Activated CD4-positive, alpha-beta memory T cell treated with anti-CD3 and anti-CD28 coated beads for 36 hours (primary cell): ENCODE measurements at regions not wholly inside any gene's neighbourhood (a gene's known extent, or its start where the extent isn't known, plus 50 kb on each side); places are given as distances from the start of the nearest gene placed in this dataset.

Experiments used
- CTCF ChIA-PET: fragments of 350-600 bp; sonication (Branson Sonifier 250); formaldehyde crosslinking; loops from one replicate; lab custom pipeline; 2021; ENCODE audit warnings: antibody characterized with exemption, inconsistent platforms; lab: Charles Lee
- POLR2A ChIA-PET: fragments of 350-600 bp; sonication (Branson Sonifier 250); formaldehyde crosslinking; loops from one replicate; lab custom pipeline; 2021; ENCODE audit warnings: antibody characterized with exemption; lab: Charles Lee
- DNase-seq: peaks from one replicate; pipeline ENCODE4 v3.0.0-alpha.2; 2020
- H3K27ac Mint-ChIP-seq: one replicate; pipeline ENCODE4 v1.8.0; 2021; ENCODE audit warnings: mixed read lengths
- H3K27me3 Mint-ChIP-seq: one replicate; pipeline ENCODE4 v1.8.0; 2021; ENCODE audit warnings: mixed read lengths
- H3K36me3 Mint-ChIP-seq: one replicate; pipeline ENCODE4 v1.8.0; 2021; ENCODE audit warnings: mixed read lengths
- H3K4me1 Mint-ChIP-seq: one replicate; pipeline ENCODE4 v1.8.0; 2021; ENCODE audit warnings: low read depth, mixed read lengths
- H3K4me3 Mint-ChIP-seq: one replicate; pipeline ENCODE4 v1.8.0; 2021; ENCODE audit warnings: mild to moderate bottlenecking, mixed read lengths
- H3K9me3 Mint-ChIP-seq: one replicate; pipeline ENCODE4 v1.8.0; 2021; ENCODE audit warnings: mixed read lengths
- intact Hi-C: fragments of 100-400 bp; cut with micrococcal nuclease; formaldehyde crosslinking; loops from one replicate; pipeline ENCODE4 v1.15.1; 2023

- Mint-ChIP-seq H3K9me3 (no peaks in the 10 kb centered on the region), H3K27ac (no peak overlapping the region), H3K27me3 (no peaks in the 10 kb centered on the region), H3K36me3 (no peaks in the 10 kb centered on the region), H3K4me3 (no peak overlapping the region), H3K4me1 (no peaks in the 10 kb centered on the region)
- intact Hi-C loops, result no loop called here
- CTCF ChIA-PET, result no interaction called here
- POLR2A ChIA-PET, result no interaction called here
- DNase-seq, result no peak
These were observed 538.6 kb upstream of the MARCKS start for GRCh38 chr6:113318575-113318917.

GRCh38 chr6:113320653-113321052, 536.5 kb upstream of the MARCKS start:
- DNase-seq, result no peak
- Mint-ChIP-seq H3K27ac (no peak overlapping the region), H3K9me3 (no peaks in the 10 kb centered on the region), H3K27me3 (no peaks in the 10 kb centered on the region), H3K4me3 (no peak overlapping the region), H3K4me1 (no peaks in the 10 kb centered on the region), H3K36me3 (no peaks in the 10 kb centered on the region)
- CTCF ChIA-PET, result interaction anchor here (2.3 kb wide), 1 partner anchor 14 kb away, joined by 5 read pairs; no protein-coding TSS in a partner anchor
- intact Hi-C loops, result no loop called here
- POLR2A ChIA-PET, result no interaction called here

GRCh38 chr6:113326781-113327180, 530.4 kb upstream of the MARCKS start:
- no peaks in the 10 kb centered on the region for H3K27me3 Mint-ChIP-seq
- POLR2A ChIA-PET, result no interaction called here
- no peak overlapping the region for H3K4me3 Mint-ChIP-seq
- intact Hi-C loops, result no loop called here
- H3K36me3 Mint-ChIP-seq, result no peaks in the 10 kb centered on the region
- DNase-seq, result no peak
- H3K9me3 Mint-ChIP-seq, result no peaks in the 10 kb centered on the region
- H3K27ac Mint-ChIP-seq, result no peak overlapping the region
- H3K4me1 Mint-ChIP-seq, result no peaks in the 10 kb centered on the region
- CTCF ChIA-PET, result no interaction called here

GRCh38 chr6:113328886-113329381, 528.2 kb upstream of the MARCKS start:
- no peak for DNase-seq
- ChIA-PET CTCF (no interaction called here), POLR2A (no interaction called here)
- H3K27ac Mint-ChIP-seq, result no peak overlapping the region
- H3K4me1 Mint-ChIP-seq, result no peaks in the 10 kb centered on the region
- no peaks in the 10 kb centered on the region for H3K27me3 Mint-ChIP-seq
- intact Hi-C loops, result no loop called here
- H3K9me3 Mint-ChIP-seq, result no peaks in the 10 kb centered on the region
- H3K36me3 Mint-ChIP-seq, result no peaks in the 10 kb centered on the region
- no peak overlapping the region for H3K4me3 Mint-ChIP-seq

- ChIA-PET CTCF (no interaction called here), POLR2A (no interaction called here)
- H3K4me1 Mint-ChIP-seq, result no peaks in the 10 kb centered on the region
- H3K4me3 Mint-ChIP-seq, result no peak overlapping the region
- no peaks in the 10 kb centered on the region for H3K36me3 Mint-ChIP-seq
- intact Hi-C loops, result no loop called here
- H3K27ac Mint-ChIP-seq, result no peak overlapping the region
- no peaks in the 10 kb centered on the region for H3K27me3 Mint-ChIP-seq
- DNase-seq, result no peak
- H3K9me3 Mint-ChIP-seq, result no peaks in the 10 kb centered on the region
These were observed 527.1 kb upstream of the MARCKS start for GRCh38 chr6:113329942-113330635.

GRCh38 chr6:113330636-113330946, 526.6 kb upstream of the MARCKS start:
- H3K4me3 Mint-ChIP-seq, result no peak overlapping the region
- H3K27me3 Mint-ChIP-seq, result no peaks in the 10 kb centered on the region
- no peaks in the 10 kb centered on the region for H3K9me3 Mint-ChIP-seq
- H3K27ac Mint-ChIP-seq, result no peak overlapping the region
- intact Hi-C loops, result no loop called here
- ChIA-PET CTCF (no interaction called here), POLR2A (no interaction called here)
- no peaks in the 10 kb centered on the region for H3K4me1 Mint-ChIP-seq
- no peak for DNase-seq
- H3K36me3 Mint-ChIP-seq, result no peaks in the 10 kb centered on the region

GRCh38 chr6:113331021-113331420, 526.1 kb upstream of the MARCKS start:
- Mint-ChIP-seq H3K4me1 (no peaks in the 10 kb centered on the region), H3K27ac (no peak overlapping the region), H3K36me3 (no peaks in the 10 kb centered on the region), H3K27me3 (no peaks in the 10 kb centered on the region), H3K9me3 (no peaks in the 10 kb centered on the region), H3K4me3 (no peak overlapping the region)
- intact Hi-C loops, result no loop called here
- ChIA-PET CTCF (no interaction called here), POLR2A (no interaction called here)
- no peak for DNase-seq

GRCh38 chr6:113338644-113339043, 518.5 kb upstream of the MARCKS start:
- no peaks in the 10 kb centered on the region for H3K36me3 Mint-ChIP-seq
- H3K4me1 Mint-ChIP-seq, result no peaks in the 10 kb centered on the region
- ChIA-PET POLR2A (no interaction called here), CTCF (no interaction called here)
- H3K27ac Mint-ChIP-seq, result no peak overlapping the region
- intact Hi-C loops, result no loop called here
- no peak for DNase-seq
- no peak overlapping the region for H3K4me3 Mint-ChIP-seq
- no peaks in the 10 kb centered on the region for H3K9me3 Mint-ChIP-seq
- H3K27me3 Mint-ChIP-seq, result no peaks in the 10 kb centered on the region

- intact Hi-C loops, result no loop called here
- DNase-seq, result no peak
- no peaks in the 10 kb centered on the region for H3K9me3 Mint-ChIP-seq
- H3K27ac Mint-ChIP-seq, result no peak overlapping the region
- H3K4me3 Mint-ChIP-seq, result no peak overlapping the region
- H3K4me1 Mint-ChIP-seq, result no peaks in the 10 kb centered on the region
- no peaks in the 10 kb centered on the region for H3K27me3 Mint-ChIP-seq
- ChIA-PET CTCF (no interaction called here), POLR2A (no interaction called here)
- no peaks in the 10 kb centered on the region for H3K36me3 Mint-ChIP-seq
These were observed 517.9 kb upstream of the MARCKS start for GRCh38 chr6:113339209-113339608.

- Mint-ChIP-seq H3K36me3 (no peaks in the 10 kb centered on the region), H3K4me3 (no peak overlapping the region), H3K27ac (no peak overlapping the region), H3K4me1 (no peaks in the 10 kb centered on the region), H3K9me3 (no peaks in the 10 kb centered on the region), H3K27me3 (no peaks in the 10 kb centered on the region)
- intact Hi-C loops, result no loop called here
- DNase-seq, result no peak
- POLR2A ChIA-PET, result no interaction called here
- CTCF ChIA-PET, result no interaction called here
These were observed 516.8 kb upstream of the MARCKS start for GRCh38 chr6:113340371-113340770.

- H3K27me3 Mint-ChIP-seq, result no peaks in the 10 kb centered on the region
- H3K27ac Mint-ChIP-seq, result no peak overlapping the region
- no peak overlapping the region for H3K4me3 Mint-ChIP-seq
- no peaks in the 10 kb centered on the region for H3K4me1 Mint-ChIP-seq
- CTCF ChIA-PET, result no interaction called here
- no peaks in the 10 kb centered on the region for H3K9me3 Mint-ChIP-seq
- DNase-seq, result no peak
- intact Hi-C loops, result no loop called here
- no peaks in the 10 kb centered on the region for H3K36me3 Mint-ChIP-seq
- POLR2A ChIA-PET, result no interaction called here
These were observed 513.2 kb upstream of the MARCKS start for GRCh38 chr6:113343940-113344339.

- Mint-ChIP-seq H3K4me1 (no peaks in the 10 kb centered on the region), H3K27ac (no peak overlapping the region), H3K4me3 (no peak overlapping the region), H3K36me3 (no peaks in the 10 kb centered on the region), H3K27me3 (no peaks in the 10 kb centered on the region), H3K9me3 (no peaks in the 10 kb centered on the region)
- CTCF ChIA-PET, result no interaction called here
- intact Hi-C loops, result no loop called here
- POLR2A ChIA-PET, result no interaction called here
- DNase-seq, result no peak
These were observed 512.2 kb upstream of the MARCKS start for GRCh38 chr6:113344969-113345368.

GRCh38 chr6:113347436-113347835, 509.7 kb upstream of the MARCKS start:
- DNase-seq, result no peak
- peaks cover 2% of the 10 kb centered on the region for H3K27me3 Mint-ChIP-seq
- no peaks in the 10 kb centered on the region for H3K9me3 Mint-ChIP-seq
- H3K36me3 Mint-ChIP-seq, result no peaks in the 10 kb centered on the region
- H3K4me3 Mint-ChIP-seq, result no peak overlapping the region
- POLR2A ChIA-PET, result no interaction called here
- no peaks in the 10 kb centered on the region for H3K4me1 Mint-ChIP-seq
- CTCF ChIA-PET, result no interaction called here
- H3K27ac Mint-ChIP-seq, result no peak overlapping the region
- intact Hi-C loops, result no loop called here
